Activated CD4-positive, CD25-positive, alpha-beta regulatory T cell treated with anti-CD3 and anti-CD28 coated beads, Interleukin-2, amount 50 U/mL, for 72 hours (primary cell): ENCODE measurements at regions not wholly inside any gene's neighbourhood (a gene's known extent, or its start where the extent isn't known, plus 50 kb on each side); places are given as distances from the start of the nearest gene placed in this dataset.

ENCODE experiments used
- DNase-seq: peaks from one replicate; pipeline ENCODE4 v3.0.0; 2021

- DNase-seq, result no peak
Measured at GRCh38 chr18:46297124-46297523, 192.9 kb downstream of the HAUS1 start.

DNA sequence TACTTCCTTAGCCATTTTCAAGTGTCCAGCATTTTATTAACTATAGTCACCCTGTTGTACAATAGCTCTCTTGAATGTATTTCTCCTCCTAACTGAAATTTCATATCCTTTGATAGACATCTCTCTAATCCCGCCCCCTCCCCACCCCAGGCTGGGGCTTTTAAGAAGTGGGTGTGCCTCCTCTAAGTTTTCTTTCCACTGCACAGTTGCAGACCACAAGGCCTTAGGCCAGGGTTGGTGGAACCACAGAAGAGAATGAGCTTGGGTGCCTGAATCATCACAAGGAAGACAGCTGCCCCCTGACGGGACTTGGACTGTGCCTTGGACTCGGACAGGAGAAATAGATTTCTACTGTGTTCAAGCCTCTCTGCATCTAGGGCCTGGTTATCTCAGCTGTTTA is 193.4 kb downstream of the HAUS1 start:
- DNase-seq, result no peak

DNA sequence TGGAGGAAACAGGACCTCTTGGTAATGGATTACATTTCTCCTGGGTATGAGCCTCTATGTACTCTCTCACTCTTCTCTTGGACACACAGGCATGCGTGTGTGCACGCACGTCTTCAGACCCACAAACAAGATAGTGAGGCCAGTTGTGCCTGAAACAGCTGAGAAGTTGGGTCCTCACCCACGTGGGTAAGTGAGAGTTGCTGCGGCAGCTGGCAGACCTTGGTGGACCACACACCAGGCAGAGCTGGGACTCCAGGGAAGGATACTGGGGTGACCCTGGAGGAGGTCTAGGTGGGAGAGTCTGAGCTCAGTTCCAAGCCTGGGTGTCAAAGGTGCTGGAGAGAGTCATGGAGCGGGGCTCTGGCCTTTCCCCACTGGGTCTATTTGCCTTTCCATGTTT is 194.3 kb downstream of the HAUS1 start:
- no peak for DNase-seq

DNA sequence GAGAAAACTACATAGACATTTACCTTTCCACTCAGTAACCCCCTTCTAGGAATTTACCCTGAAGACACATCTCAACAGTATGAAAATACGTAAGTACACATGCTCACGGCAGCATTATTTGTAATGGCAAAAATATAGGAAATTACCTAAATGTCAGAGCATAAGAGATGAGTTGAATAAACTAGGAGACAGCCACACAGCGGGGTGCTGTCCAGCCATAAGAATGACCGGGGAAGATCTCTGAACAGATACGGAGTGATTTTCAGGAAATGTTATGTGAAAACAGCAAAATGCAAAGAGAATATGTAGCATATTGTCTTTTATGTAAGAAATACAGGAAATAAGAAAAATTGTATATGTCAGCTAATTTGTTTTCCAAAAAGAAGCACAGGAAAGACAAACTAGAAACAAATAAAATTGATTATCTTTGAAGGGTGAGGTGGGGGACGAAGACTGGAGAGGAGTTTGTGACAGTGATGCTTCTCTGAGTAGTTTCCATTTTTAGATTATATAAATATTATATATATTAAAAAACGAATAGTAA is 195.4 kb downstream of the HAUS1 start:
- no peak for DNase-seq

GRCh38 chr18:46301081-46301480 is 196.9 kb downstream of the HAUS1 start:
- no peak for DNase-seq

DNA sequence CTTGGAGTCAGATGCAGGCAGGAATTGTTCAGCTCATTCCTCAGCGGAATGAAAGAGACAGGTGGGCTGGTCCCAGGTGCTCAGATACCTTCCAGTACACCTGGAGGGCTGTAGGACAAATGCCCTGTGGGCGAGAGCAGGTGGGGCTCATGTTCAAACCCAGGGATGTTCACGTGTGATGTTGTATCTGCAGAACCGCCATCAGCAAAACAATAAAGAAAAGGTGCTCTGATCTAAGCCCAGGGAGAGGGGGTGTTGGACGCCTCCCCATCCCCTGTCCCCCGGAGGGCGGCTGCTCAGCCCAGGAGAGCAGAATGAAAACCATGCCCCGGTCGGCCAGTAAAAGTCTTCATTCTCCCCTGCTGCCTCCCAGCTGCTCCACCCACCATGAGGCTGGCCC is 197.4 kb downstream of the HAUS1 start:
- DNase-seq, result no peak

GRCh38 chr18:46302528-46303485 is 198.6 kb downstream of the HAUS1 start:
- DNase-seq, result no peak

GRCh38 chr18:46310258-46310657 is 206.1 kb downstream of the HAUS1 start:
- DNase-seq, result no peak

DNA sequence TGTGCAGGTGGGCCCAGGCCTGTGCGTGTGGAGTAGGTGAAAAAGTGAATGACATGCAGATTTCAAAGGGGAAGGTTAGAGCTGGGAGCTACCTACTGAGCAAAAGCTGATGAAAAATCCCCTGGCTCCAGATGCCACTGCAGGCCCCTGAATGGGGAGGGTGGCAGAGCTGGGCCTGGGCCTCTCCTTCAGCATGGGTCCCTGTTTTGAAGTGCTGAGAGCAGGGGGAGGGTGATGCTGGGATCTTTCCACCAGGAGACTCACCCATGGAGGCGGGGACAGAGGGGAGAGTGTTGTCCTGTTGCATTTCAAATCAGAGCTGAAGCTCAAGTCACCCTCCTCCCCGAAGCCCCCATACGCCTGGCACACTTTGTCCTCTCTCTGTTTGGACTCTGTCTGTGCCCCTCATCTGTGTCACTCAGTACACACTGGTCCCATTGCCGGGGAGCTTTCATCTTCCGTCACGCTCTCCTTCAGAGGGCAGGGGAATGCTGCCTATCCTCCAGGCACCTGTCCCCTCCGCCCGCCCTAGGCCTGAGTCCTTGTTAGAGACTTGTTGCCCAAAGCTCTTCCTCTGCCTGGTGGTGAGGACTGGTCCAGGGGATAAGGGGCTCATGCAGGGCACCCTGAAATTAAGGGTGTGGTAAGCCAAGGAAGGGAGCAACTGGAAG is 206.6 kb downstream of the HAUS1 start:
- DNase-seq, result no peak

- DNase-seq, result no peak
Measured at GRCh38 chr18:46311491-46311890, 207.3 kb downstream of the HAUS1 start.

- DNase-seq, result no peak
Measured at GRCh38 chr18:46312221-46312620, 208.0 kb downstream of the HAUS1 start.

GRCh38 chr18:46313521-46313920 is 209.3 kb downstream of the HAUS1 start:
- no peak for DNase-seq

DNA sequence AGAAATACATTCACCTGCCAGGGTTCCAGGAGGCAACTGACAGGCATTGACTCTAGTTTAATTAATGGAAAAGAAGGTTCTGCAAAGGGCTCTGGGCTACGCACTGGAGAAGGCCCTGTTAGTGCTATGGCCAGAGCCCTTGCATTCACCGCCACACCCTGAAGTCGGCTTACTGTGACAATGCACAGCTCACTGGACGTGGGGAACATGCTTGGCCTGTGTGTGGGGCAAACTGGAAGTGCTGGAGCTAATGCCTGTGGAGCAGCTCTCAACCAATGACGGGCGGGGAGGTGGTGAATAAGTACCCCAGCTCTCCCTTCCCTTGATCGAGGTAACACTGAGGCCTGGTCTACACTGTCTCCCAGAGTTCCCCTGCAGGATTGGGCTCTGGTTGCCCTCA is 209.8 kb downstream of the HAUS1 start:
- no peak for DNase-seq

GRCh38 chr18:46315161-46315560 is 211.0 kb downstream of the HAUS1 start:
- DNase-seq, result no peak

GRCh38 chr18:46318356-46318755 is 214.2 kb downstream of the HAUS1 start:
- DNase-seq, result no peak

GRCh38 chr18:46319783-46320182 is 215.6 kb downstream of the HAUS1 start:
- no peak for DNase-seq

DNA sequence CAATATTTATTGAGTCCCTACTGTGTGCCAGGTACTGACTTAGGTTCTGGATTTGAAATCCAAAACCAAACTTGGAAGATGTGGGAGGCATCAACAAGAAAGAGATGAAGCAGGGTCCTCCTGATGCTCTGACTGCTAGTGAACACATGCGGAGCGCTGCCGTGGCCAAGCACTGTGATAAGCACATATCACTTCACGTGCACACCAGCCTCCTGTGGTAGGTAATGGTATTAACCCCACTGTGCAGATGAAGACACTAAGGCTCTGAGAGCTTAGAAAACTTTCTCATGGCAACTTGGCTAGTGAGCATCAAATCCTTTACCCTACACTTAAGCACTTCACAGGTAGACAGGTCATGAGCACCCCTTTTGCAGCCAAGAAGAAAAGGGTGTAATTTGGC is 216.1 kb downstream of the HAUS1 start:
- no peak for DNase-seq

DNA sequence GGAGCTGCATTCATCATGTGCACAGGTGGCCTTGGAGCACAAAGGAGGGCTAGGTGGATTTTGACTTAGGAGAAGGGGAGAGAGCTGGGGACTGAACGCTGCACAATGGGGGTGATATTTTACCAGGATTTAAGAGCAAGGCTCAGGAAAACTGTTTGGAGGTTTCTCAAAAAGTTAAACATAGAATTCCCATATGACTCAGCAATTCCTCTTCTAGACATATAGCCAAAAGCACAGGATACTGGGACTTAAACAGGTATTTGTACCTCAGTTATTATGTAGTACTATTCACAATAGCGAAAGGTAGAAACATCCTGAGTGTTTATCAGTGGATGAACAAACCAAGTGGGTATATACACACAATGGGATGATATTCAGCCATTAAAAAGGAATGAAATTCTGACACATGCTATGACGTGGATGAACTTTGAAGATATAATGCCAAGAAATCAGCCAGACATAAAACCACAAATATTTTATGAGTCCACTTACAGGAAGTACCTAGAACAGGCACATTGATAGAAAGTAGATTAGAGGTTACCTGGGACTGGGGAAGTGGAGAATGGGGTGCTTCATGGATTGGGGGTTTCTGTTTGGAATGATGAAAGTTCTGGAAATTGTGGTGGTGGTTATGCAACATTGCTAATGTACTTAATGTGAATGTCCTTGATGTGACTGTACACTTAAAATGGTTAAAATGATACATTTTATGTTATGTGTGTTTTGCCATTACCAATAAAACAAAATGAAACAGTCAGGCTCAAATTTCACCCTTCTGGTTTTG is 216.9 kb downstream of the HAUS1 start:
- no peak for DNase-seq

DNA sequence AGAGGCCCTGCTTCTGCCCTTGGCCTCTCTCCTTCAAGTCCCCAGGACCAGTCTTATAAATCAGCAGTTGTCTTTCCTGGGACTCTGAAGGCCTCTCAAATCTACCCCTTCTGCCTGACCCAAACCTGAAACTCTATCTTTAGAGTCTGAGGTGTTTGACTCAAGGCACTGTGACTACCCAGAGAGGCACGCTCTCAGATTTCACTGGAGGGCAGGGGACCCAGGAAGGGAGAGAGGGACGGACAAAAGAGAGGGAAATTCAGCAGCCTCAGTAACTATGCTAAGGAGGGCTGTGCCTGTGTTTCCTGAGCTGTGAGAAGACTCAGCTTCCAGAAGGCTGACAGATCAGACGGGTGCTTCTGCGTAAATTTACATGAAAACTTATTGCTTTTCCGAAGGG is 217.8 kb downstream of the HAUS1 start:
- no peak for DNase-seq

DNA sequence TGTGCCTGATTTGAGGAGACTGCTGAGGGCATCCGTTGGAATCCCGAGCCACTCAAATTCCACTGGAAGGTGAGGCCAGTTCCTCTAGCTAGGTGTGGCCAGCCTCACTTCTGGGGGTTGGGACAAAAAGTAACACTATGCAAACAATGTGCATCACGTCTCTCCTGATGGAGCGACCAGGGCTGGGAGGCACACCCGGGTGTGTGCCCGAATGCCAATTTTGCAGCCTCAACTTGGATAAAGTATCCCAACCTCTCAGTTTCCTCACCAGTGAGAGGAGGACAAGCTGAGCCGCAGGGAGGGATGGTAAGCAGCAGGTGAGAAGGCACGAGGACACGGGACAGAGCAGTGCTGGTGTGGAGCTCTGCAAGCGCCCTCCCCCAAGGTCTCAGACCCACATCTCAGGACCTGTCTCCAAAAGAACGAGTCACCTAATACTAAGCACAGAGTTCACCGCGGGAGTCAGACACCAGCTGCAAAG is 218.3 kb downstream of the HAUS1 start:
- DNase-seq, result no peak

DNA sequence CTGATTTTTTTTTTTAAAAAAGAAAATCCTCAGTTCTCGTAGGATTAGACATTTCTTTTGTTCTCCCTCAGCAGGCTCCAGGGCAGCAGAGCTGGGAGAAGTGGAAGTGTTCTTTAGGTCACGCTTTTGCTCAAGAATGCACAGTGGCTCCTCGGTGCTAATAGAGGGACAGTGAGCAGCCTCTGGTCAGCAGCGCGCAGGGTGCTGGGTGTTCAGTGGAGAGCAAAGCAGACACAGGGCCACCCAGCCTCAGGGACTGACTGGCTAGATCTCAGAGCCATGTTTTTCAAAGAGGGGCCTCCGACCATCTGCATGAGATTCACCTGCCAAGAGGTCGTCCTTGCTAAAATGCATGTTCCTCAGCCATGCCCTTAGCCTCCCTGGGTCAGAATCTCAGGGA is 218.8 kb downstream of the HAUS1 start:
- no peak for DNase-seq

GRCh38 chr18:46324087-46324955 is 220.1 kb downstream of the HAUS1 start:
- no peak for DNase-seq
